ENCODE measurements at regions not wholly inside any gene's neighbourhood (a gene's known extent, or its start where the extent isn't known, plus 50 kb on each side); places are given as distances from the start of the nearest gene placed in this dataset.

- DNase-seq (ENCODE audit: low read depth), result no peak
These were observed 204.1 kb upstream of the VRK2 start for GRCh38 chr2:57842531-57842930.

GRCh38 chr2:57843158-57843557 lies 203.4 kb upstream of the VRK2 start:
- DNase-seq (ENCODE audit: low read depth), result no peak

GRCh38 chr2:57848723-57849122 lies 197.9 kb upstream of the VRK2 start:
- DNase-seq (ENCODE audit: low read depth), result no peak

GRCh38 chr2:57849843-57850242 lies 196.8 kb upstream of the VRK2 start:
- DNase-seq (ENCODE audit: low read depth), result no peak

GRCh38 chr2:57850415-57851130 lies 196.0 kb upstream of the VRK2 start:
- DNase-seq (ENCODE audit: low read depth), result no peak

GRCh38 chr2:57855212-57855611 lies 191.4 kb upstream of the VRK2 start:
- DNase-seq (ENCODE audit: low read depth), result no peak

GRCh38 chr2:57859755-57860154 lies 186.9 kb upstream of the VRK2 start:
- no peak for DNase-seq (ENCODE audit: low read depth)

- no peak for DNase-seq (ENCODE audit: low read depth)
These were observed 184.5 kb upstream of the VRK2 start for GRCh38 chr2:57862153-57862552.

- no peak for DNase-seq (ENCODE audit: low read depth)
These were observed 183.9 kb upstream of the VRK2 start for GRCh38 chr2:57862727-57863126.

GRCh38 chr2:57864926-57865325 lies 181.7 kb upstream of the VRK2 start:
- DNase-seq (ENCODE audit: low read depth), result no peak

- DNase-seq (ENCODE audit: low read depth), result no peak
These were observed 178.9 kb upstream of the VRK2 start for GRCh38 chr2:57867730-57868129.

- DNase-seq (ENCODE audit: low read depth), result no peak
These were observed 177.9 kb upstream of the VRK2 start for GRCh38 chr2:57868619-57869139.

GRCh38 chr2:57869758-57870344 lies 176.8 kb upstream of the VRK2 start:
- DNase-seq (ENCODE audit: low read depth), result no peak

- DNase-seq (ENCODE audit: low read depth), result no peak
These were observed 170.3 kb upstream of the VRK2 start for GRCh38 chr2:57876313-57876712.

- DNase-seq (ENCODE audit: low read depth), result no peak
These were observed 168.8 kb upstream of the VRK2 start for GRCh38 chr2:57877811-57878170.

- DNase-seq (ENCODE audit: low read depth), result no peak
These were observed 168.3 kb upstream of the VRK2 start for GRCh38 chr2:57878171-57878865.

- no peak for DNase-seq (ENCODE audit: low read depth)
These were observed 167.8 kb upstream of the VRK2 start for GRCh38 chr2:57878866-57879210.

- no peak for DNase-seq (ENCODE audit: low read depth)
These were observed 166.2 kb upstream of the VRK2 start for GRCh38 chr2:57880446-57880845.

GRCh38 chr2:57880967-57881366 lies 165.6 kb upstream of the VRK2 start:
- no peak for DNase-seq (ENCODE audit: low read depth)

GRCh38 chr2:57881998-57882888 lies 164.4 kb upstream of the VRK2 start:
- DNase-seq (ENCODE audit: low read depth), result no peak

- DNase-seq (ENCODE audit: low read depth), result no peak
These were observed 163.6 kb upstream of the VRK2 start for GRCh38 chr2:57882895-57883515.

- DNase-seq (ENCODE audit: low read depth), result no peak
These were observed 162.3 kb upstream of the VRK2 start for GRCh38 chr2:57884281-57884680.

Data from stimulated activated CD8-positive, alpha-beta memory T cell treated with anti-CD3 and anti-CD28 coated beads, Interleukin-15, amount 100 ng/mL, for 1 hour (primary cell).